Putamen (tissue), 1 donor: ENCODE measurements at regions not wholly inside any gene's neighbourhood (a gene's known extent, or its start where the extent isn't known, plus 50 kb on each side); places are given as distances from the start of the nearest gene placed in this dataset.

Source experiments
- DNase-seq: peaks from one replicate; pipeline ENCODE4 v3.0.0-alpha.2; 2016; ENCODE audit warnings: low spot score

GRCh38 chr5:154588091-154588774 lies 110.2 kb upstream of the HAND1 start:
- no peak for DNase-seq

DNA sequence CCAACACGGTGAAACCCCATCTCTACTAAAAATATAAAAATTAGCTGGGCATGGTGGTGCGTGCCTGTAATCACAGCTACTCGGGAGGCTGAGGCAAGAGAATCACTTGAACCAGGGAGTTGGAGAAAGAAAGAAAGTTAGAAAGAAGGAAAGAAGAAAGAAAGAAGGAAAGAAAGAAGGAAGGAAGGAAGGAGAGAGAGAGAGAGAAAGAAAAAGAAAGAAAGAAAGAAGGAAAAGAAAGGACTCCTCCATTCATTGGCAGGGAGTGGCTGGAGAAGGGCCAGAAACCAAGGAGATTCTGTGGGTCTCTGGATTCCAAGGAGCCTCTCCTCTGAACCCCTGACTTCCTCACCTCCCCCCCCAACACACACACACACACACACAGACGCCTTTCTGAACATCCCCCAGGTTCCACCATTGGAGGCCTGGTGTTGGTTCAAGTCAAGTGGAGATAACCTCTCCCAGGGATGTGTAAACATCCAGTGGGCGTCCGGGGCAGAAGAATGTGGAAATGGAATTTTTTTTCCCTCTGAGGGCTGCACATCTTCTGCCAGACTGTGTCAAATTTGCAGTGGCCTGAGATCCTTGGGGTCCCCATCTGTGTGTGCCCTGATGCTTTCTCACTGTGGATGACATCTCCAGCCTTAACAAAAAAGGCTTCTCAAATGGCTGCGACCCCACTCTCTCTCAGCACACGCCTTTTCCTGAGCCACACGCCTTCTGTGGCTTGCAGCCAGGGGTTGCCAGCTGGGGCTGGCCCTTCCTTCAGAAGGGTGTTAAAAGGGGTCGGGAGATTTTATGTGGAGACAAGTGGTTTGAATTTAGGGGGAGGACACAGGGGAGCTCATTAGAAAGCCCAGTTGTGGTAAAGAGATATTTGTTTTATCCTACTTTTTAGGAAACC lies 109.3 kb upstream of the HAND1 start:
- no peak for DNase-seq

GRCh38 chr5:154583671-154584177 lies 105.7 kb upstream of the HAND1 start:
- no peak for DNase-seq

GRCh38 chr5:154580422-154580821 lies 102.4 kb upstream of the HAND1 start:
- no peak for DNase-seq

GRCh38 chr5:154577416-154577815 lies 99.4 kb upstream of the HAND1 start:
- DNase-seq, result no peak

DNA sequence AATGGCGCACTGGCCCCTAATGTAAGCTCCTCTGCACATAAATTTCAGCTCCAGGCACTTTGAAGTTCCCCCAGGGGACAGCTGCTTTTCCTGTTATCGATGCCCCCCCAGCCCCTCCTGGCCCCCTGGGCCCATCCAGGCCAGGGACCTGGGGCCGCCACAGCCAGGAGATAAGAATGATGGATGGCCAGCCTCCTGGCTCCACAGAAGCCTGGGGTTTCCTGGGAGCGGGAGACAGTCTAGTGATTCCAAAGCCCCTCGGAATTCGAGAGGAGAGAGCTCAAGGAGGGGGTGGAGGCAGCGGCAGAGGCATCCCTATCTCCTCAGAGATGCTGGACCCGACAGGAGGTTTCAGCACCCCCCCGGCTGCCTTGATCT lies 98.4 kb upstream of the HAND1 start:
- DNase-seq, result no peak

DNA sequence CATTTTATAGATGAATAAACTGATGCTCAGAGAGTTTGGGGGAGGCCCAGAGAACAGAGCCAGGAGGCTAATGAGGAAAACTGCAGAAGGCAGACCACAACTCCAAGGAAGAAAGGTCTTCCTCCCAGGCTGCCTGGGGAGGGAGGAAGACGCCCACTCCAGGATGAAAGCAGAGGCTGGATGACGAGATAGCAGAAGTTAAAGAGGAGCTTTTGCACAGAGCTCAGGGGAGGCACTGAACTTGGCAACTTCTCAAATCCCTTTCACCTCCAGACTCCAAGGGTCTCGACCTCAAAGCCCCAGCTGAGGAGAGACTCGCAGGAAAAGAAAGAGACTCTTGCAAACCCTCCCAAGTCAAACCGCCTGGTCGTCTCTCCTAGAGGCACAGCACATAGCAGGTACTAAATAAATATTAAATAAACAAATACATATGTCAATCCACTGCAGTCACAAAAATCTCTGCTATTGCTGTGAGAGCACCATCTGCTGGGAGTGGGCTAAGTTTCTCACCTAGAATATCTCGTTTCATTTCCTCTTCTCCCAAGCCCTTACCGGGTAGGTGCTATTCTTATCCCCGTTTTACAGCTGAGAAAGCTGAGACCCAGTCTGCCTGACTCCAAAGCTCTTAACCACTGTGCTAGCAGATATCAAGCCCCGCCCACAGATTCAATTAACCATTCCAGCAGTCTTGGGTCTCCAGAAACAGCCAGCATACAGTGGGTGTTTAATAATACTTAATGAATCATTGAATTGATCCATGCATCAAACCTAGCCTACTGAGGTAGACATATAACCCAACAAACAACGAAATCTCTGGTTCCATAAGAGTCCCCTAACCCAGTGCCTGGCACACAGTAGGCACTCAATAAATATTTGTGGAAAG lies 97.8 kb upstream of the HAND1 start:
- no peak for DNase-seq

DNA sequence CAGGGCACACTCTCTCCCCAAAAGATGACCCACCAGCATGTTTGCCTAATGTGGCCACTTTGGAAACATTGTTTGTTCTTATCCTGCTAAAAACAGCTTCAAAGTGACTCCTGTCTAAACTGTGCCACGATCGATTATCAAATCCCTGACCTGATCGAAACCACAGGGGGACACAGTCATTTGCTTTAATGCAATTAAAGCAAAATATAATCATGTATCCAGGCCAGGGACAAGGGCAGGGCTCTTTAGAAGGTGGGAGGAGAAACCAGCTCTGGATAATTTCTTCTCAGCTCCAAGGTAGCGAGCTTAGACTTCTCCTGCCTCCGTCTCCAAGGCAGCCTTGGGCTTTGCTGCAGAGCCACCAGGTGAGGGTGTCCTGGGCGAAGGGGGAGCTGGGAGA lies 95.0 kb upstream of the HAND1 start:
- no peak for DNase-seq

DNA sequence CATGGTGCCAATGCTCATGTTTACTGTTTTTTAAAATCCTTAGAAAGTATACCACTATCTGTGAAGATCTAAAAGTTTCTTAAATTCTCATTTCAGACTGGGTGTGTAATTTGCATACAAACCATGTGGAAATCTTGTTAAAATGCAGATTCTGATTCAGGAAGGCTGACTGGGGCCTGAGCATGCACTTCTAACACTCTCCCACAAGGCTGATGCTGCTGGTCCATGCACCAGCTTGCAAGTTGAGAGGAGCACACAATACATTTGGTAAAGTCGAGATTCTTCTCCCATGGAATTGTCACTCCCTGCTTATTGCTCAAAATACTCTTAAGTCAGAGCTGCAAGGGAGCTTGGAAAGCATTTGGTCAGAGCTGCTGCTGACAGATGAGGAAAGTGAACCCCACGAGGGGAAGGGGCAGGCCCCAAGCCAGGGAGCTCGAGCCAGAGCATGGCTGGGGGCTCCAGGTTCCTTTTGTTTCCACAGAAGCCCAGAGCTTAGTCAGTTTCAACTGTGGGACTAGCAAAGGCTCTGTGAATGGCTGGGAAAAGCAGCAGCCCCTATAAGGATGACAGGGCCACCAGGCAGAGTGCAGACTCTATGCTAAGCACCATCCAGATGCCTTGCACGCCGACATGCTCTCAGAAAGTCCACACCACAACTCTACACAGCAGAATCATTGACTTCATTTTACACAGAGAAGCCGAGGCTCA lies 93.5 kb upstream of the HAND1 start:
- no peak for DNase-seq

DNA sequence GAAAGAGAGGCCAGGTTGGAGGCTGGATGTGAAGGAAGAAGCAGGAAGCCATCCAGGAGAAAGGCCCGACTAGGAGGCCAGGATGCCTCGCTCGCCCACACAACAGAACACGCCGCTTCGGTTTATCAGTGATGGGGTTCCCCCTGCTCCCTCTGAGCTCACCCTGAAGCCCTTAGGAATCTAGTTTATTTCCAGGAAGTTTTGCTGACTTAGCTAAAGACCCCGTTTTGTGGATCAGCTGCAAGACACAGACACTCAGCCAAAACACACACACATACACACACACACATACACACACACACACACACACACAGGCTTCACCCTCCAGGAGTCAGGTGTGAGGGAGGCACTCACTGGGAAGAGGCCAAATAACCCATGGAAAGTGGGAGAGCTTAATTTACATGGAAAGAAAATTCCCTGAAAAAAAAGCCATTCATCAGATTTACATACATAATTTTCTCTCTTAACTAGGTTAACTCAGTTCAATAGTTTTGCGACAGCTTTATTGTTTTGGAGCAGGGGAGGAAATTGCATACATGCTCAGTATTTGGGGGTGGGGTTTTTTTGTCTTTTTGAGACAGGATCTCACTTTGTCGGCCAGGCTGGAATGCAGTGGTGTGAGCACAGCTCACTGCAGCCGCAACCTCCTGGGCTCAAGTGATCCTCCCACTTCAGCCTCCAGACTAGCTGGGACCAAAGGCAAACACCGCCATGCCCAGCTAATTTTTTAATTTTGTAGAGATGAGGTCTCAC lies 92.7 kb upstream of the HAND1 start:
- DNase-seq, result no peak

GRCh38 chr5:154568589-154568988 lies 90.6 kb upstream of the HAND1 start:
- DNase-seq, result no peak

DNA sequence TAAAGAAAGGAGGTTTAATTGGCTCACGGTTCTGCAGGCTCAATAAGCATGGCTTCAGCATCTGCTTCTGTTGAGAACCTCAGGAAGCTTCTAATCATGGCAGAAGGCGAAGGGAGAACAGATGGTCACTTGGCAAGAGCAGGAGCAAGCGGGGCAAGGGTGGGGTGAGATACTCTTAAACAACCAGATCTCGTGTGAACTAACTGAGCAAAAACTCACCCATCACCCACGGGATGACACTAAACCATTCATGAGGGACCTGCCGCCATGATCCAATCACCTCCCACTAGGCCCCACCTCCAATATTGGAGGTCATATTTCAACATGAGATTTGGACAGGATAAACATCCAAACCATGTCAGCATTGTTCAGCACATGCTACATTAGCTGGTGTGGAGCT lies 89.1 kb upstream of the HAND1 start:
- DNase-seq, result no peak

GRCh38 chr5:154566146-154566680 lies 88.2 kb upstream of the HAND1 start:
- DNase-seq, result no peak

DNA sequence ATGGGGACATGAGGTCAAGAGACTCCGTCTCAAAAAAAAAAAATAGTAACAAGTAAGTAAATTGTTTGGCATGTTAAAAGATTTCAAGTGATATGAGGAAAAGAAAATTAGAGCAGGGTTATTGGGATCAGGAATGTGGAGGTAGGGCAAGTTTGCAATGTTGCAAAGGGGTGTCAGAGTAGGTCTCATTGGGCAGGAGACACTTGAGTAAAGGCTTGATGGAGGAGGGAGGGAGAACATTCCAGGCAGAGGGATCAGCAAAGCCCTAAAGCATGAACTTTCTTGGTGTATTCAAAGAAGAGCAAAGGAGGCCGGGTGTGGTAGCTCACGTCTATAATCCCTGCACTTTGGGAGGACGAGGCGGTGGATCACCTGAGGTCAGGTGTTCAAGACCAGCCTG lies 87.1 kb upstream of the HAND1 start:
- no peak for DNase-seq

GRCh38 chr5:154562244-154562880 lies 84.3 kb upstream of the HAND1 start:
- DNase-seq, result no peak

DNA sequence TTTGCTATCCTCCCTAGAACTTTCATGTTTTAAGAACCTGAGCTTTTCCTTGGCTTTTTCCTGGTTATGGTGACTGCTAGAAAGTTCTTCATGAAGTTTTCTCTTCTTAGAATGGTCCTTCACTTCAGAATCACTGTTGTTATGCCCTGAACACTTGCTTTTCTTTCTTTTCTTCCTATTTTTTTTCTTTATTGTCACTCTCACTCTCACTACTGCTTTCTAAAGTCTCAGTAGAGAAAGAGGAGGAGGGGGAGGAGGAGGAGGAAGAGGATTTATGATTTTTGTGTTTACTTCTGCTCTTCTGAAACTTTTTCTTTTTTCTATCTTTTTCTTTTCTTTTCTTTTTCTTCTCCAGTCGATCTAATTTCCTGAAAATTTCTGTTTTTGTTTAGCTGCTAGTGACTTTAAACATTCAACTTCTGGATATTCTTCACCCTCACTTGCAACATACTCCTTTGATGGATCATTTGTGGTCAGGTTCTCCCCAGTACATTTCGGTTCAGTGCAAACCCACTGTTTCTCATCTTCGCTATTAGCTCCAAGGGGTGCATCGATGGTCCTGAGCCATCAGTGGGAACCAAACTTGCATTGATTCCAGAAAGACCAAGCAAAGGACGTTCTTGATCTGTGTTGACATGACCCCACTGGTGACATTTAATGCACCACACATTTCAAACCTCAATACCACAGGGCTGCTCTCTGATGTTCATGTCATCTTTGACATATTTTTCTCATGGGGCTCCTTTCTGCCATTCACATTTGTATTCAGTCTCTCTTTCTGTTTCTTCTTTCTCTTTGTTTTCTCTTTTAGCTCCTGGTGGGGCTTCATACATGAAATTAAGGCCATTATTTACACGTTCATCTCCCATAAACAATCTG lies 81.6 kb upstream of the HAND1 start:
- no peak for DNase-seq

DNA sequence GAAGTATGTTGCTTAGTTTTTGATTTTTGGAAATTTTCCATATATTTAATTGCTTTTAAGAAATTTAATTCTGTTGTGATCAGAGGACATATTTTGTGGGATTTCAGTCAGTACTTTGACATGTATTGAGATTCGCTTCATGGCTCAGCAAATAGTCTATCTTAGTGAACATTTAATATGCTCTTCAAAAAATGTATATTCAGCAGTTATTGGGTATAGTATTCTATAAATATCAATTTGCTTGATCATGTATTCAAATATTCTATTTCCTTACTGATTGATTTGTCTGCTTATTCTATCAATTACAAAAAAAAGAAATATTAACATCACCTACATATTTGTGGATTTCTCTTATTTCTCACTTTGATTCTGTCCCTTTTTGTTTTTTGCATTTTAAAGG lies 79.5 kb upstream of the HAND1 start:
- DNase-seq, result no peak

DNA sequence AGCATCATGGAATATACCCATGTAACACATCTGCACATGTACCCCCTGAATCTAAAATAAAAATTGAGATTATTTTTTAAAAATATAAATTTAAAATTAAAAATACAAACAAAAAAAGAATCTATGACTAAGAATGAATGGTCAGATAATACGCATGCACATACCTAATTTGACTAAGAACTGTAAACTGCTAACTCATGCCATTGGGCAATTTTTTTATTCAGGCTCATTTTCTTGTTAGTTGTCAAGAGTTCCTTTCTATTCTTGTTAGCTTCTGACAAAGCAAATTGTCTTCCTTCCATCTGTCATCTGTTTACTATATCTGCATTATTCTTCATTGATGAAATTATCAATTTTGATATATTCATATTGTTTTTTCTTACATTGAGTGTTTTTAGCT lies 69.5 kb upstream of the HAND1 start:
- DNase-seq, result no peak

DNA sequence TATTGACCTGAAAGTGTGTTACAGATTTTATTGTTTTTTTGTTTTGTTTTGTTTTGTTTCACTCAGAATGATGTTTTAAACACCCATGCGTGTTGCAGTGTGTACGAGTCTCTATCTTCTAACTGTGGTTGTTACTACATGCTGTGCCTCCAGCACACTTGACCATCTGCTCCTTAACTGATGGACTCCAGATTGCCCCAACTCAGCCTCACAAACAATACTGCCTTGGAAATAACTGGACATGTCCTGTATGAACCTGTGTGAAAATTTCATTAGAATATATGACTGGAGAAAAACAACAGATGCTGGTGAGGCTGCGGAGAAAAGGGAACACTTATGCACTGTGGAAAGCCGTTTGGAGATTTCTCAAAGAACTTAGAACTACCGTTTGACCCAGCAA lies 68.7 kb upstream of the HAND1 start:
- no peak for DNase-seq
